BLaER1 treated with 17β-estradiol and CSF1 and Interleukin-3, amounts not matched to agents 10 nM and 100 nM (cell line): ENCODE measurements at regions not wholly inside any gene's neighbourhood (a gene's known extent, or its start where the extent isn't known, plus 50 kb on each side); places are given as distances from the start of the nearest gene placed in this dataset.
"Not testable (repeated sequence)": the region's sequence is repeated elsewhere in the genome, so short reads cannot be mapped to it uniquely, and the experiment has no call there.

ENCODE experiments used
- H3K27ac ChIP-seq, 11 experiments: shearing (Covaris generic); formaldehyde crosslinking; 2 replicates each; pipeline ENCODE4 v1.8.1; 2022
- H3K27me3 ChIP-seq, 11 experiments: shearing (Covaris generic); formaldehyde crosslinking; 2 replicates each; pipeline ENCODE4 v1.8.1; 2022
- H3K36me3 ChIP-seq, 11 experiments: shearing (Covaris generic); formaldehyde crosslinking; 2 replicates each; pipeline ENCODE4 v1.8.1; 2022
- H3K4me1 ChIP-seq, 10 experiments: shearing (Covaris generic); formaldehyde crosslinking; 2 replicates each; pipeline ENCODE4 v1.8.1; 2022
- H3K4me2 ChIP-seq, 11 experiments: shearing (Covaris generic); formaldehyde crosslinking; 2 replicates each; pipeline ENCODE4 v1.8.1; 2022
- H3K4me3 ChIP-seq, 10 experiments: shearing (Covaris generic); formaldehyde crosslinking; 2 replicates each; pipeline ENCODE4 v1.8.1; 2022
- H3K9ac ChIP-seq, 11 experiments: shearing (Covaris generic); formaldehyde crosslinking; 2 replicates each; pipeline ENCODE4 v1.8.1; 2022
- H3K9me3 ChIP-seq, 11 experiments: shearing (Covaris generic); formaldehyde crosslinking; replicated peaks in 1 of 11; 2 replicates each; pipeline ENCODE4 v1.8.1; 2022
- H4K20me1 ChIP-seq, 11 experiments: shearing (Covaris generic); formaldehyde crosslinking; 2 replicates each; pipeline ENCODE4 v1.8.1; 2022
- Cebpa-rat ChIP-seq, 11 experiments: shearing (Covaris generic); IDR thresholded peaks; 2 replicates each; pipeline ENCODE4 v1.8.1; 2022

GRCh38 chr10:23493711-23494110, 54.8 kb downstream of the OTUD1 start:
- TF ChIP-seq Cebpa-rat (IDR thresholded peaks at IDR 0.05) = no peak
- H4K20me1 ChIP-seq = no peaks in the 10 kb centered on the region

GRCh38 chr10:23496727-23497126, 57.9 kb downstream of the OTUD1 start:
- Histone ChIP-seq H3K9ac (no peak overlapping the region), H3K4me2 (no peak overlapping the region), H3K4me1 (peaks cover 0 to 4% (median 0%) of the 10 kb centered on the region in 10 experiments; a peak in 2 of 20 replicates), H4K20me1 (no peaks in the 10 kb centered on the region), H3K36me3 (no peaks in the 10 kb centered on the region), H3K27me3 (no peaks in the 10 kb centered on the region), H3K4me3 (no peak overlapping the region), H3K27ac (no peak overlapping the region), H3K9me3 (no peaks in the 10 kb centered on the region)
- TF ChIP-seq Cebpa-rat (IDR thresholded peaks at IDR 0.05) = no peak

More at GRCh38 chr10:23493711-23494110, 54.8 kb downstream of the OTUD1 start:
- Histone ChIP-seq H3K4me2 (no peak overlapping the region), H3K27me3 (no peaks in the 10 kb centered on the region), H3K9ac (no peak overlapping the region), H3K27ac (no peak overlapping the region), H3K4me1 (peaks cover 0 to 4% (median 0%) of the 10 kb centered on the region in 10 experiments; a peak in 1 of 20 replicates), H3K36me3 (no peaks in the 10 kb centered on the region), H3K9me3 (peaks cover 8 to 12% (median 9%) of the 10 kb centered on the region in 11 experiments), H3K4me3 (no peak overlapping the region)

GRCh38 chr10:23499372-23500132, 60.7 kb downstream of the OTUD1 start:
- TF ChIP-seq Cebpa-rat (IDR thresholded peaks at IDR 0.05) = no peak

GRCh38 chr10:23505797-23506465, 67.1 kb downstream of the OTUD1 start:
- Histone ChIP-seq H3K36me3 (no peaks in the 10 kb centered on the region), H3K27ac (no peak overlapping the region), H3K4me2 (no peak overlapping the region), H3K4me1 (no peaks in the 10 kb centered on the region), H4K20me1 (no peaks in the 10 kb centered on the region), H3K9me3 (peaks cover 0 to 10% (median under 1%) of the 10 kb centered on the region in 11 experiments; a peak in 12 of 22 replicates), H3K27me3 (no peaks in the 10 kb centered on the region), H3K9ac (no peak overlapping the region), H3K4me3 (no peak overlapping the region)
- TF ChIP-seq Cebpa-rat (IDR thresholded peaks at IDR 0.05) = no peak

More at GRCh38 chr10:23499372-23500132, 60.7 kb downstream of the OTUD1 start:
- H3K4me2 ChIP-seq = no peak overlapping the region
- H4K20me1 ChIP-seq = no peaks in the 10 kb centered on the region
- no peak overlapping the region for H3K9ac ChIP-seq
- H3K9me3 ChIP-seq = no peaks in the 10 kb centered on the region
- no peaks in the 10 kb centered on the region for H3K27me3 ChIP-seq
- H3K4me3 ChIP-seq = no peak overlapping the region
- H3K36me3 ChIP-seq = no peaks in the 10 kb centered on the region
- H3K4me1 ChIP-seq = no peaks in the 10 kb centered on the region; a peak in 1 of 20 replicates
- H3K27ac ChIP-seq = no peak overlapping the region

- no peaks in the 10 kb centered on the region for H4K20me1 ChIP-seq
- H3K9ac ChIP-seq = peak overlapping the region in 1 of 11 experiments; percentile 48; a peak in 2 of 22 replicates
- no peak overlapping the region for H3K4me3 ChIP-seq
- H3K9me3 ChIP-seq = peaks cover 19 to 38% (median 25%) of the 10 kb centered on the region in 11 experiments; a peak in 19 of 22 replicates
- peak overlapping the region in 3 of 11 experiments; percentile 37 to 72 (median 55); a peak in 6 of 22 replicates for H3K27ac ChIP-seq
- H3K4me1 ChIP-seq = peaks cover 0 to 37% (median 4%) of the 10 kb centered on the region in 10 experiments; a peak in 10 of 20 replicates
- TF ChIP-seq Cebpa-rat (IDR thresholded peaks at IDR 0.05) = peak in 8 of 11 experiments; percentile 9 to 69 (median 34); a peak in 5 of 22 replicates
- H3K4me2 ChIP-seq = peak overlapping the region in 5 of 11 experiments; percentile 18 to 55 (median 37); a peak in 8 of 22 replicates
- no peaks in the 10 kb centered on the region for H3K27me3 ChIP-seq
- no peaks in the 10 kb centered on the region for H3K36me3 ChIP-seq
Observed at GRCh38 chr10:23512355-23513058, 73.6 kb downstream of the OTUD1 start.

- H3K9me3 ChIP-seq = peaks cover 19 to 38% (median 25%) of the 10 kb centered on the region in 11 experiments; a peak in 19 of 22 replicates
- H3K4me2 ChIP-seq = peak overlapping the region in 2 of 11 experiments; percentile 55; a peak in 4 of 22 replicates
- H3K9ac ChIP-seq, H3K36me3 ChIP-seq, H3K4me3 ChIP-seq, H3K27me3 ChIP-seq, H4K20me1 ChIP-seq: not testable (repeated sequence)
- peak overlapping the region in 1 of 11 experiments; percentile 72; a peak in 1 of 22 replicates for H3K27ac ChIP-seq
- peaks cover 0 to 40% (median 6%) of the 10 kb centered on the region in 10 experiments; a peak in 10 of 20 replicates for H3K4me1 ChIP-seq
Observed at GRCh38 chr10:23513621-23514020, 74.7 kb downstream of the OTUD1 start.

GRCh38 chr10:23514321-23514720, 75.4 kb downstream of the OTUD1 start:
- Histone ChIP-seq H3K36me3 (no peaks in the 10 kb centered on the region), H3K9me3 (peaks cover 19 to 38% (median 25%) of the 10 kb centered on the region in 11 experiments; a peak in 19 of 22 replicates), H4K20me1 (no peaks in the 10 kb centered on the region), H3K27ac (0 out of 22 replicates have a peak overlapping the region, but pooled peaks of 1 of the 11 experiments have one; percentile 9), H3K4me1 (peaks cover 0 to 40% (median 6%) of the 10 kb centered on the region in 10 experiments; a peak in 10 of 20 replicates), H3K27me3 (no peaks in the 10 kb centered on the region), H3K9ac (no peak overlapping the region), H3K4me3 (no peak overlapping the region), H3K4me2 (peak overlapping the region in 3 of 11 experiments; percentile 15 to 46 (median 23); a peak in 5 of 22 replicates)
- TF ChIP-seq Cebpa-rat (IDR thresholded peaks at IDR 0.05) = no peak

GRCh38 chr10:23516530-23516929, 77.7 kb downstream of the OTUD1 start:
- H3K4me2 ChIP-seq = no peak overlapping the region
- H3K27me3 ChIP-seq = no peaks in the 10 kb centered on the region
- H3K4me3 ChIP-seq = no peak overlapping the region
- no peak overlapping the region for H3K27ac ChIP-seq
- H3K36me3 ChIP-seq = no peaks in the 10 kb centered on the region
- no peaks in the 10 kb centered on the region for H4K20me1 ChIP-seq
- H3K9me3 ChIP-seq = peaks cover 13 to 25% (median 18%) of the 10 kb centered on the region in 11 experiments; a peak in 19 of 22 replicates
- TF ChIP-seq Cebpa-rat (IDR thresholded peaks at IDR 0.05) = no peak
- no peak overlapping the region for H3K9ac ChIP-seq
- peaks cover 0 to 57% (median 6%) of the 10 kb centered on the region in 10 experiments; a peak in 10 of 20 replicates for H3K4me1 ChIP-seq
